ENCODE measurements at regions not wholly inside any gene's neighbourhood (a gene's known extent, or its start where the extent isn't known, plus 50 kb on each side); places are given as distances from the start of the nearest gene placed in this dataset.

DNA sequence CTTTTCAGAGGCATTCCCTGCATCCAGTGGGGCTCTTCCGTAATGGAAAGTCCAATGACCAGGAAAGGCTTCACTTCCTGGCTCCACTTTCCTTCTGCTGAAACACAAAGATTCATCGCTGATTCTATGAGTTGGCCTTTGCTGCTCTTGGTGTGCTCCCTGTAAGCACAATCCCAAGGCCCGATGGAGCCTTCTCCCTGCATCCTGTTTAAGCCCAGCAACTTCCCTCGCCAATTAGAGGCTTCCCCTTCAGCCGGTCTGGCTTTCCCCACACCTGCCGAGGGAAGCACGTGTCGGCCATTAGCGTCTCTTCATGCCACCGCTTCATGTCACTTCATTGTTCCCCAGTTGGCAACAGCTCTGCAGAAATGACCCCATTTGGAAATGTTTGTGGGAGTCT, 693.9 kb downstream of the MED13L start:
- DNase-seq (ENCODE audit: low spot score), result no peak

DNA sequence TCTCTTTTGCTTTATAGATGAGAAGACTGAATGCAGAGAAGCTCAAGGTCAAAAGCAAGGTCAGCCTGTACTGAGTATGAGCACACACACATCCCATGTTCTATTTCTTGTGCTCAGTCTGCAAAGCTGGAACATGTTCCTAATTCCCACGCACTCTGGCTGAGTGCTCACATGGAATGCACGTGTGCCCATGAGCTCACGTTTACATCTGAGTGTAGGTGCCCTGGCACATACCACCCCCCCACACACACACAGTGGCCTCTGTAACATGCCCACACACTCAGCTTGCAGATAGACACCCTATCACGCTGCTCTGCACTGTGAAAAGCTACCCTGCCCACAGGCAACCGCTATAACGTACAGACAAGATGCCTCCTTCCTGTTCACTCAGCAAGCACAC, 700.1 kb downstream of the MED13L start:
- no peak for DNase-seq (ENCODE audit: low spot score)

DNA sequence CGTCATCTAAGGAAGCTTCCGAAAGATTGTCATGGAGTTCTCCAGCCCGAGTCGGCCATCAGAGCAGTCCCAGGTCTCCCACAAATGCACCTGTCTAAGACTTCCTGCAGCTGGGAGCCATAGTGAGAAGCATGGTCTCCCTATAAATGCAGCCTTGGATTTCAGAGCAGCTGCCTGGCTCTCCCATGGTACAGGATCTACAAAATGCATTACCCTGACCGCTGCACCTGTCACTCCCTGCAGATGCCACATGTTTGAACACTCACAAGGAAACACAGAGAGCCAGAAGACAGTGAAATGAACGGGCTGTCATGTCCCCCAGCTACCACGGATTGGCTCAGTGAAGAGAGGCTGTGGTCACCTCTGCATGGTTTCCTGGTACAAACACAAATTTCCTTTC, 702.7 kb downstream of the MED13L start:
- DNase-seq (ENCODE audit: low spot score), result no peak

DNA sequence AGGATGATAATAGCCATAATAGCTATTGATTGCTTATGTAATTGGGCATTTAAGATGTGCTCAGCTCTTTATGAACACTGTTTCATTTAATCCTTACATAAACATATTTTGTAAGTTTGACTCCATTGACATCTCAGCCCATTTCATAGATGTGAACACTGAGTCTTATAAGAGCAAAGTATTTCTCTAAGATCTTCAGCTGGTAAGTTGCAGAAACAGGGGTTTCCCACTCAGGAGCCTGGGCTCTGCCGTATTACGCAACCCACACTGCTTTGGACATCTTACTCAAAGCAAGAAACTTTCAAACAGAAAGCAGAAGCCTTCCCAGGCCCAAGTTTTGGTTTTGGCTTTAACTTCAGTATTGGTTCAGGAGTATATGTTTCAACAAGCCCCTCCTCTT, 705.1 kb downstream of the MED13L start:
- no peak for DNase-seq (ENCODE audit: low spot score)

DNA sequence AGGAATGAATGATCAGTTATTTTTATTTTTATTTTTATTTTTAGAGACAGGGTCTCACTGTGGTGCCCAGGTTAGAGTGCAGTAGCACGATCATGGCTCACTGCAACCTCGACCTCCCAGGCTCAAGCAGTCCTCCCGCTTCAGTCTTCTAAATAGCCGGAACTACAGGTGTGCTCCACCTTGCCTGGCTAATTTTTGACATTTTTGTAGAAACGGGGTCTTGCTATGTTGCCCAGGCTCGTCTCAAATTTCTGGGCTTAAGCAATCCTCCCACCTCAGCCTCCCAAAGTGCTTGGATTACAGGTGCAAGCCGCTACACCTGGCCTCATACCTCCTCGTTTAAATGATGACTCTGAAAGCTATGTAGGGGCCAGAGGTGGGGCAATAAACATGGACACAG, 706.0 kb downstream of the MED13L start:
- no peak for DNase-seq (ENCODE audit: low spot score)

DNA sequence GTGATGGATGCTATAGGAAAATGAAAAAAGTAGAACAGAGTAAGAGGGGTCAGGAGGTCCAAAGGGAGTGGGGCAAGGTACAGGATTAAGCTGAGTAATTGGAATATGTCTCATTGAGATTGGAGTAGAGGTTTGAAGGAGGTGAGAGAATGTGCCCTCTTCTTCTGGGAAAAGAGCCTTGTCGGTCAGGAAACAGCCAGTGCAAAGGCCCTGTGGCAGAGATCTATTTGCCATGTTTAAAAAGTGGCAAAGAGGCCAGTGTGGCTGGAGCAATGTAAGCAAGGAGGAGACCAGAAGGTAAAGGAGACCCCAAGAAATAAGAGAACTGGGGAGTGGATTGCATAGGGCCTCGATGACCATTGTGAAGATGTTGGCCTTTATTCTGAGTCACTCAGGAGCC, 706.5 kb downstream of the MED13L start:
- no peak for DNase-seq (ENCODE audit: low spot score)

DNA sequence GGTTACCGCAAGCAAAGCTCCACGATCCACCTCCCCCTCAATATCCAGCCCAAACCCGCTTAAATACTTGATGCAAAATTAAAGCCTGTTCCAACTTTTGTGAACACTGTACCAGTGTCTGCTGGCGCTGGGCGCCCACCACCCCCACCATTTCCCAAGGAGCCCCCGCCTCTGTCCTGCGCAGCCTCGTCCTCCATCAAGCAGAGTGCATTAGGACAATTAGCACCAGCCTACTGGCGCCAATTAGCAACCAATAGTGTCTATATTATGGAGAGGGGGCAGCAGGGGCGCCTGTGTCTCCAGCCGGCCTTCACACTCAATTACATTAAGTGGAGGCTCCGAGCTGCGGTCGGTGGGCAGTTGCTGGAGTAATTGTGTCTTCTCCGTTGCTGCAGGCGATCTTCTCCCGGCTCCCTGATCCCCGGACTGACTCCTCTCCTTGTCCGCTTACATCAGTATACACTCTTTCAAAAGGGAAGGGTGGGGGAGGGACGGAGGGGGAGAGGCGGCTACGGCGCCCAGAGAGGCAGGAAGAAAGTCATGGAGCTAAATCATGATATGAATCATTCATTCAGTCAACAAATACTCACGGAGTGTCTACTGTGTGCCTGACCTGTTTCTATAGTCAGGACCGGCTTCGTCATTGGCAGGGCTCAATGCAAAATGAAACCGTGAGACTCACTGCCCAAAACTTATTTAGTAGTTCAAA, 707.3 kb downstream of the MED13L start:
- no peak for DNase-seq (ENCODE audit: low spot score)

DNA sequence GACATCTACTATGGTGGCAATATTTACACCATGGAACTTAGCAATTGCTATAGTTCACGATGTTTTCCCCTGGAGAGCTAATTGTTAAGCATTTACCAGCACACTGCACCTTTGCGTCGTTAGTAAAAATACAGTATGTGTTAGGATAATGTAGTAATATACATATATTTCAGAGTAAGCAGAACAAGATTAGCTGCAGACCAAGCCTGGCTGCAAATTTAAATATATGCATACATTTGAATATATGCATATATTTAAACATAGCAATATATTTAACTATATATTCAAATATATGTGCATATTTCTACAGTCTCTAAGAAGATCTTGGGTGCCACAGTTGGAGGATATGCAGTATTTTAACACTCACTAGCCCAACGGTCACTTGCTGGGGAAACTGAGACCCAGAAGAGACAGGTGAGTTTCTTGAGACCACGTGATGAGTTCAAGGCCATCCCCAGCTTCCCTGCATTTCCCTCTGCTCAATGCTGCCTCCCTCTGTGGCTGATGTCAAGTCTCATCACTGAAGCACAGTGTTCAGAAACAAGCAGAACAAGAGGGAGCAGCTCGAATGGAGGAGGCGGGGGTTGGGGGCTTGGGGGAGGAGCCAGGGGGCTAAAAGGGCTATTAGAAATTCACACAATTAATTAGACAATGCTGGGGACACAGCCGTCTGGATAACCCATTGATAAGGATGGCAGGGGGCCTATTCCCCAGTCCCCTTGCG, 708.0 kb downstream of the MED13L start:
- no peak for DNase-seq (ENCODE audit: low spot score)

DNA sequence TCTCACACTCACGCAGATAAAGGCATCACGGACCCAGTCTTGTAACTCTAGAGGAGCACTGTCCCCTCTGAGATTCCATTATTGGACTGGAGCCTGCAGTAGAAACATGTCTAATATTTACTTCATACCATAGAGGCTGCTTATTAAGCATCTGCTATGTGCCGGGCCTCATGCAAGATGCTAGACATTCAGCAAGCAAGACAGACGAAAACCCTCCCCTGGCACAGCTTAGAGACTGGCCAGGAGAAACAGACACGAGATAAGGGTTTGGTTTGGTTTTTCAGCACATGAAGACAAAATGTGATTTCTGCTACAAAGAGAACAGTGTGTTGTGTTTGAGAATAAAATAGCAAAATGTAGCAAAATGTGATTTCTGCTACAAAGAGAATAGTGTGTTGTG, 719.2 kb downstream of the MED13L start:
- DNase-seq (ENCODE audit: low spot score), result no peak

DNA sequence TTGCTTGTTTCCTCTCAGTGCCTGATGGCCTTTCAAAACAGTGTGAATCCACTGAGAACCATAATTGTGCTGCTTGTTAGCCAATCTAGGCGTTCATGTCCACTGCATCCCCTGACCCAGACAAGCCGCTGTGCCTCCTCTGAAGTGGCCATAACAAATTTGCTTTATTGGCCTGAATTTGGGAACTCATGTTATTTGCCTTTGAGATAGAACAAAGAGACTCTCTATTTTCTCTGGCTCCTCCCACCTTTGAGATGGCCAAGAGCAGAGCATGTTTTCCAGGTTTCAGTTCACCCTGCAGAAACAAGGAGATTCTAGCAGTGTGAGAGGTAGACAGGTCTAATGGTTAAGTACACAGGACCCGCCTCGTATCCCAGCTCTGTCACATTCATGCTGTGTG, 723.9 kb downstream of the MED13L start:
- no peak for DNase-seq (ENCODE audit: low spot score)

DNA sequence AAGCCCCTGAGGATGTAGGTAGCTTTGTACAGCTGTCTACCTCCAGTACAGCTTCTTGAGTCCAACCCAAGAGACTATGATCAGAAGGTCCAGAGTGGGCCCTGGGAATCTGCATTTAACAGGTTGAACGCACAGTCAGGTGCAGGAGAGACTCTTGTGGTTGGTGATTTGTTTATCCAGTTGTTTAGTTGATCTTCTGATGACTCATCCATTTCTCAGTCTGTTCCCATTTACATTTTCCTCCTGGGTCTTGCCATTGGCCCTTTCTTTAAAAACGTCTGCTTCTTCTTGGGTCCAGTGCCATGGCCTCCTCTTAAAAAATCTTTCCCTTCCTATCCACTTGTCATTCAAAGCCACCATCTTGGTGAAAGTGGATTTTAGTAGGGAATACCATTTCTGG, 734.2 kb downstream of the MED13L start:
- no peak for DNase-seq (ENCODE audit: low spot score)

DNA sequence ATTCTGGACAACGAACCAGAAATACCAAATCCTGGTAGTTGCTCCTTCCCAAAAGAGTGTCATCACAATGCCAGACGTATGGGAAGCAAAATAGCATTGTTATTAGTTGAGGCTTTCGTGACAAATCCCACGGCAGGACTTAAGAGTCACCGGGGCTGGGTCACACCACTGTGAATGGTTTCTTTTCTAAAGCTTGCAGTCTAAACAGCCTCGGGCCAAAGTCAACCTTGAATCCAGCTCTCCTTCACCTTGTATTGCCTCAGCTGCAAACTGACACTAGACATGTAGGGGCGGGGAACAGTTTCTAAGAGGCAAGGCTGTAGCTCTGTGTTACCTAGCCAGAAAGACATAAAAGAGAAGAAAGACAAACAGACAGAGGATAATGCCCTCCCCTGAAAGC, 734.8 kb downstream of the MED13L start:
- DNase-seq (ENCODE audit: low spot score), result no peak

DNA sequence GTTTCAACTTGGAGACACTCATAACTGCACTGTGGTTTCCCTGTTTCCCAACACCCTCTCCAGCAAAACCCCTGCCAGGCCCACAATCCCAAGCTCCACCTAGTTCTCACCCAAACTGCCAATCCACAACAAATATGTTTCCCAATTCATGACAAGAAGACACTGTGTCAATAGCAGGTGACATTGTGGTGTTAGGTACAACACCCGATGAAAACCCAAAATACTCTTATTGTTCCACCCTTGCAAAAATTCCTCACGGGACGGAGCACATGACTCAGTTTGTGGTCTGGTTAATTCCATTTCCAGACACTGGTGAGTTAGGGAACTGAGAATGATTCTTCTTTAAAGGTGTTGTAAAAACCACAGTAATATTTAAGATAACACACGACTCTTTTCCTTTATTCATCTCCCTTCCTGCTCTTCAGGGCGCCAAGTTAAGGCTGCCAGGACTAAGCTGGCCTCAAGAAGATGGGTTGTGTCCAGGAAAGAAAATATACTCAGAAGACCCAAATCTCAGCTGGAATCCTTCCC, 735.5 kb downstream of the MED13L start:
- DNase-seq (ENCODE audit: low spot score), result no peak

DNA sequence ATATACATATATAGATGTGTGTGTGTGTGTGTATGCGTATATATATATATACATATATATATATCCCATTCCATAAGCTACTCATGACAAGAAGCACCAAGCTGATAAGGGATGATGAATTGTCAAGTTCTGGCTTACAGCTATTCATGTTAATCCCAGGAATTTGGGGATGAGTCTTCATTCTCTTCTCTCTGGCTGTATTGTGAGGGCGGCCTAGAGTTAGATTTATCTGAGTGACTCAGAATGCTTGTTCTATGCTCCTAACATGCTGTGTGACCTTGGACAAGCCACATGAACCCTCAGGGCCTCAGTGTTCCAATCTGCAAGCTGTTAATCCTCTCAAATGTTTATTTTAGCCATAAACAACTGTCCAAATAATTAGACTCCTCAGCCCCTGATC, 749.0 kb downstream of the MED13L start:
- DNase-seq (ENCODE audit: low spot score), result no peak

DNA sequence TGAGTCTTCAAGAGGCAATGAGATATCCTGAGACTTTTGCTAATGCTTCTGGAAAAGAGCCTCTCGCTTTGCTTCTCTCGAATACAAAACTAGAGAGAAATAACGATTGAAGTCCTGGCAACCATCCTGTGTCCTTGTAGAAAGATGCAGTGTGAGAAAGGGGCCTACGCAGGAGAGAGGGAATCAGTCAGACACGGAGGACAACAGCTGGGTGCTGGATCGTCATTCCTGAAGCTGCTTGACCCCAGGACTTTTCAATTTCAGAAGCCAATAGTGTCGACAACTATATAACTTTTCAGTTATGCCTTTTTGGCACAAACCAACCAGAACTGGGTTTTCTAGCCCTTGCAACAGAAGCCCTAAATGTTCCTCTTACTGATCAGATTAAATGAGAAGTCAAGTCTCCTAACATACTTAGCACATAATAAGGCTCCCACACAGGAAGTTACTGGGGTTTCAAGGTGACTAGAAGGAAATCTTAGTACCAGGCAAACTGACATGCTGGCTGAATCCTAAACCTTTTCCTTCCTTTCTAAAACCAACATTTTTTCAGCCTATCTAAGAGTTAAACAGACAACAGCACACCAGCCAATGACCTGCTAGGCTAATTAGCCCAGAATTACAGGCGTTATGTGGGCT, 755.6 kb downstream of the MED13L start:
- no peak for DNase-seq (ENCODE audit: low spot score)

DNA sequence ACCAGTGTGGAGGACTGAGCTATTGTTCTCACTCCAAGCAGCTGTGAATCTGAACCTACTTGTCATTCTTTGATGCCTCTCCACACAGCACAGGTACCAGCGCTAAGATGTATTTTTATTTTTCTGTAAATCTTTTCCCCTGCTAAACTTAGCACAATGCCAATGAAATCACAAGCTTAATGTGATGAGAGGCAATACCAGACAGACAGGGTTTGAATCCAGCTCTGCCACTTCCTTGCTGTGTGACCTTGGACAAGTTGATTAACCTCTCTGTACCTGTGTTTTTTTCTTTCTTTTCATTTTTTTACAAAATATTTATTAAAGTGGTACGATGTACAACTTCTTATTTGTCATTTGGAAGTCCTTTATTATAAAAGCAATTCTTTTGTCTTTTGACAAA, 757.6 kb downstream of the MED13L start:
- no peak for DNase-seq (ENCODE audit: low spot score)

DNA sequence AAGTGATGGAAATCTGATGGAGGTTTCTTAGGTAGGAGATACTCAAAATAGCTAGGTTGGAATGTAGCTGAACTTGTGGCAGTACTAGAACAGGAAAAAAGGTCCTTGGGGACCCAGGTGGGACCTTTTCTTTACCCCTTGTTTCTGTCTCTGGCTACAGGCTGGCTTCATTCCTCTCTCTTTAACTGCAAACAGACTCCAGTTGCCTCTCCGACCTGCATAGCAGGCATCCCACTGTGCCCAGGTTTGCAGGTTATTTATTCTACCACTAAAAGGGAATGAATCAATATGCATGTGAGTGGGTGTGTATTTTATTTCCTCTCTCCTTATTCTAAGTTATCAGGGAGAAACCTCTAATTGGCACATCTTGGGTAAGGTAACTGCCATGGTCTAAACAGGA, 758.1 kb downstream of the MED13L start:
- no peak for DNase-seq (ENCODE audit: low spot score)

DNA sequence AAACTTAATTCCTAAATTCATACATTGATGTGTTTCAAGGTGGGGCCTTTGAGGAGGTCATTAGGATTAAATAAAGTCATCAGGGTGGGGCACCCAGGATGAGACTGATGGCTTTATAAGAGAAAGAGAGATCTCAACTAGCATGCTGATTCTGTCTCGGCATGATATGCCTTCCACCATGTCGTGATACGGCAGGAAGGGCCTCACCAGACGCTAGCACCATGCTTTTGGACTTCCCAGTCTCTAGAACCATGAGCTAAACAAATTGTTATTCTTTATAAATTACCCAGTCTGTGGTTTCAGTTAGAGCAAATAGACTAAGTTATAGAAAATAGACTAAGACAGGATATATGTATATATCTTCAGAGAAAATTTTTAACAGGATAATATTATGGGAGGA, 759.6 kb downstream of the MED13L start:
- DNase-seq (ENCODE audit: low spot score), result no peak

DNA sequence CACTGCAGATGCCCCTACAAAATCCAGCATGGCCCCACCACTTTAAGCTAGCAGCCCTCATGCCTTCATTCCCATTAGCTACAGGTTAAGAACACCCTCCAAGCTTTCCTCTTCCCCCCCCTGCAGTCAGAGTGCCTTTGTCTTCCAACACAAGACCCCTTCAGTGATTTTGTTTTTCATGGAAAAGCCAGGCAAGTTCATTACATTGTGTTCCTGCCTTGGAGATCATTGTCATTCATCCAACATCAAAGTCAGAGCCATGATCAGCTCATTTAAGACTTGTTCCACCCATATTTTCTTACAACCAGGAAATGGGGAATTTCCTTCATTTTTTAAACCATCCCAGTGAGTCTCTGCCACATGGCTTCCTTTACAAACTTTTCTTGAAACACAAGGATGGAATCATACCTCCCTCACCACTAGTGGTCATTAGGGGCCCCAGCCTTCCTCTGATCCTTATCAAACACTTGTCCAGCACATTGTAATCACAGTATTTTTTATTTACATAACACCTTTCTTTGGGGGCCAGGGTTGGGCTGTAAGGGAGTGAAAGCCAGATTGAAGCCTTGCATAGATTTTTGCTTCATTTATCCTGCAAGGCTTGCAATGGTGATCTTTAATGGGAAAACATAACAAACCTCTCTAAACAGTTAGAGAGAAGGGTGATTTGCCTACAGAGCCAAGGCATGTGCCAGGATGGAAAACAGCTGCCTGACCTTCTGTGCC, 765.3 kb downstream of the MED13L start:
- no peak for DNase-seq (ENCODE audit: low spot score)

DNA sequence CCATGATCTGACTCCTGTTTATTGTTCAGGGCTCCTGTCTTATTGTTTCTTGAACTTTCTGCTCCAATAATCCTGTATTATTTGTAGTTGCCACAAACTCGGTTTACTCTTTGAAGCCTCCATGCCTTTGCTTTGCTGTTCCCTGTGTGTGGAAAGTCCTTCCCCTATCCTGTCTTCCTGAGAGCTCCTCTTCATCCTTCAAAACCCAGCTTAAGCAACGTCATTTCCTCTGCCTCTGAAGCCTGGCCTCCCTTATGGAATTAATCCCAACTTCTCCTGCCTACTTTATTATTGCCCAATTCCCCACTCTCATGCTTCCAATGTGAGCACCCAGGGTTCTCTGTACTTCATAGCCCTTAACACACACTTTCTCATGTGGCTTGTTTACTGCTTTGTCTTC, 766.2 kb downstream of the MED13L start:
- DNase-seq (ENCODE audit: low spot score), result no peak

DNA sequence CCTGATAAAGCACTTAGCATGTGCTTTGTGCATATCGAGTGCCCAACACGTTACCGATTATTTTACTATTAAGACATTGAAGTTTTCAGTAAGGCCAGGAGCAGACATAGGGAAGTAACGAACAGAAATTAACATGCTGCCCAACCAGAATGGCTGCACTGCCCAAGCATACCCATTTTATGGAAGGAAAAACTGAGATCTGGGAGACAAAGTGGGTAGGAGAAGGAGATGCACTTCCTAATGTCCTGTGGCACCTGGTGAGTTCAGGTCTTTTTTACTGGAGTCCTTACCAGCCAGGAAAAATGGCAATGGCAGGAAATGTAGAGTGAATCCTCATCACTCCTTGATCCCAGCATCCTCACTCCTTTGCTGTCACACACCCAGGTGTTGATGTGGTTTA, 768.5 kb downstream of the MED13L start:
- no peak for DNase-seq (ENCODE audit: low spot score)

DNA sequence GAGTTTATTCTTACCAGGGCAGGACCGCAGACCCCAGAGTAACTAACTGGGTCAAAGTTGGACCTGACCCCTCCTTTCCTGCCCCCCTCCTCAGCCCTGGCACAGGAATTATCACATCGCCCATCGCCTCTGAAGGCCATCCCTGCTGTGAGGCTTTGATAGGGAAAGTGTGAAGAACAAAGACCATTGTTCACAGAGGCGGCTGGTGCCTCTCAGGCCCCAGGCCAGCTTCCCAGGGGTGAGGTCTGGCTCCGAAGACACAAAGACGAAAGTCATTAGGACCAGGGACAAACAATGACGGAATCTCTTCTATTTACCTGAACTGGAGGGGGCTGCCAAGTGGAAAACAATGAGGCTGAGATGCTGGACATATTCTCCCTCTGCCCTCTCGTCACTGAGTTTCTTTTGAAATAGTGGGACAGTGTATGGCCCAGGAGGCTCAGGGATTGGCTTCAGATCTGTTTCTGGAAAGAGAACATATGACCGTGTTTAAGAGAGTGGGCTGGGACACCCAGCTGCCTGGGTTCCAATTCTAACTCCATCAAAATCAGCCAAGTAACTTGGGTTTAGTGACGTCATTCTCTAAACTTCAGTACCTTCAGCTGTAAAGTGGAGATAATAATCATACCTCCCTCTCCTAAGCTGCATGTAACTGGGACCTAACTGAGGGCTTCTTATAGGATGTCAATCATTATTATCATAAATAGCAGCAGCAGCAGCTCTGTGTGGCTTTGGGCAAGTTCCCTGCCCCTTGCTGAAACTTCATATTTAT, 769.4 kb downstream of the MED13L start:
- no peak for DNase-seq (ENCODE audit: low spot score)
